GM21447 (cell line): ENCODE measurements at regions not wholly inside any gene's neighbourhood (a gene's known extent, or its start where the extent isn't known, plus 50 kb on each side); places are given as distances from the start of the nearest gene placed in this dataset.
"Not testable (repeated sequence)": the region's sequence is repeated elsewhere in the genome, so short reads cannot be mapped to it uniquely, and the experiment has no call there.

Source experiments
- ATAC-seq: cut with Tn5 transposase; IDR thresholded peaks from one replicate; pipeline ENCODE4 v1.9.1; 2021; ENCODE audit not compliant: unreplicated experiment

DNA sequence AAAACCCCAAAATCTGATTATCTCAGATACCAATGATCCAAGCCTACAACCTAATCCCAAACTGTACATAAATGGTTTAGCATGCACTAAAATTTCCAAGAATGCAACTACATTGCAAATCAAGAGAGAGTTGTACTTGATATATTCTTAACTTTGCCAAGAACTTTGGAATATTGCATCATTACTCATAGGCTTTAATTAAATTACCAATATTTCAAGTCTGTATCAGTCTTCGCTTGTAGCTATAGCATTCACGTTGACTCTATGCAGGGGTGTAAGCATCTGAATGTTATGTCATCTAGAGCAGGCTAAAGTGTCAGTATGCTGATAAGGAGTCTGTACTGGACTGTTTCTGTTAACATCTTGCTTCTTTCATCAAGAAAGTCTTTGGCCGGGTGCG lies 56.3 kb downstream of the FOXI3 start:
- no peak for ATAC-seq

- ATAC-seq = no peak
Measured at GRCh38 chr2:88377641-88377991, 74.9 kb downstream of the FOXI3 start.

- no peak for ATAC-seq
Measured at GRCh38 chr2:88372042-88372441, 80.5 kb downstream of the FOXI3 start.

DNA sequence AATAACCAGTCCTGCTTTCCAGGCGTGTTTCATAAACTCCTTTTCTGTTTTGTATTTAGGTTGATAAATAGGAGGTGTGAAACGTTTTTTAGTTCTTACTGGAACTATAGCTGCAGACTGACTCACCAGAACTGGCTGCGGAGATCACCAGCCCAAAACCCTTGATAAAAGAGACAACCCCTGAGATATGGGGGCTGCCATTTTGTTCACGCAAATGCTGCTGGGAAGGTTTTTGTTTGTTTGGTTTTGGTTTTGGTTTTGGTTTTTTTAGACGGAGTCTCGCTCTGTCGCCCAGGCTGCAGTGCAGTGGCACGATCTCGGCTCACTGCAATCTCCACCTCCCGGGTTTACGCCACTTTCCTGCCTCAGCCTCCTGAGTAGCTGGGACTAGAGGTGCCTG lies 87.1 kb downstream of the FOXI3 start:
- ATAC-seq = not testable (repeated sequence)

- ATAC-seq = no peak
Measured at GRCh38 chr2:88355486-88355885, 97.0 kb downstream of the FOXI3 start.

- no peak for ATAC-seq
Measured at GRCh38 chr2:88351249-88351601, 101.3 kb downstream of the FOXI3 start.

DNA sequence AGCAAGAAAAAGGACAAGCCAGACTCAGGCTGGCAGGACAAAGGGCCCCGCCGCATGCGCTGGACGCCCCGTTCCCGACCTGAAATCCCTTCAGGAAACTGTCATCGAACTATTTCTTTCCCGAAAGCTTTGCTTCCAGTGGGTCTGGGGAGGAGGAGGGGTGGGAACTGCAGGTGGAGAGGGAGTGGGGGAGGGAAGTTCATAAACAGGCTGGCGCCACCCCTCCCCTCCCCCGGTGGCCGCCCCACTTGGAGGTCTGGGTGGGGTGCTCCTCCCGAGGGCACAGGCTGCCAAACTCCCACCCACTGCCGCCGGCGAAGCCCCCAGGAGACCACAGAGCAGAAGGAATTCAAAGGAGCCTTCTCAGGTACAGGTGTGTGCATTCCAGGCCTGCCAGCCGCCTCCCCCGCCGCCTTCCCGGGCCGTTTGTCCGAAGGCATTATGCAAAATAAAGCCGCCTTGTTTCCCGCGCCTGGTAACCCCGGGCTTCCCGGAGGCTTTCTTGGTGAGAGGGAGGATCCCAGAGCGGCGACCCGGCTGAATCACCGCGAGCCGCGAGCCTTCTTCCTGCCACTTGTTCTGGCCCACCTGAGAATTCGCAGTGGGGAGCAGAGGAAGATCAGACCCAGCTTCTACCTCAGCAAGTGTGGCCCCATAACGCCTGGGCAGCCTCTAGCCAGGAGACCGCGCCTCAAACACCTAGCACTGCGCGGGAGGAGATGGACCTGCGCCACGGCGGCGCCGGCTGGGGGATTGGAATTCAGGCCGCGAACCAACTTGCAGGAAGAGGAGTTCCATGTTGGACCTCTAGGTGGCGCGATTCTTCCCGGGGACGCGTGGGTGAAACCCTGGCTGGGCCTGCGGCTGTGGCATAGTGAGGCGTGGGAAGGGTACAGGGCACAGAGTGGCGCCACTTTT lies 101.9 kb downstream of the FOXI3 start:
- ATAC-seq = no peak

- ATAC-seq = no peak
Measured at GRCh38 chr2:88345842-88346241, 106.7 kb downstream of the FOXI3 start.

DNA sequence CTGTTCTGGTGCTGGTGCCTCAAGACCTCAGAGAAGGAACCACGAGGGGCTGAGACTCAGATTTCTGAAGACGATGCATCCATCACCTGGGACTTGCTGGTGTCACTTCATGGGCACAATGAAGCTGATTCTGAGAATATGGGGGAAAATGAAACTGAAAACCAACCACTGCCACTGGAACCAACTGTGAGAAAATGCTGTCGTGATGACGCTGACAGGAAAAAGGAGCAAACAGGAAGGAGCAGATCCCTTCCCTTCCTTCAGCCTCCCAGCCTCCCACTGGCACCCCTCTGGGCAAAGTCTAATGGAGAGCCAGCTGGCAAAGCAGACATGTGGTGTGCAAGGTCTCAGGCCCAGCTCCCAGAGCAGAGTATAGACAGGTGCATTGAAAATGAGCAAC lies 109.7 kb downstream of the FOXI3 start:
- ATAC-seq = no peak

DNA sequence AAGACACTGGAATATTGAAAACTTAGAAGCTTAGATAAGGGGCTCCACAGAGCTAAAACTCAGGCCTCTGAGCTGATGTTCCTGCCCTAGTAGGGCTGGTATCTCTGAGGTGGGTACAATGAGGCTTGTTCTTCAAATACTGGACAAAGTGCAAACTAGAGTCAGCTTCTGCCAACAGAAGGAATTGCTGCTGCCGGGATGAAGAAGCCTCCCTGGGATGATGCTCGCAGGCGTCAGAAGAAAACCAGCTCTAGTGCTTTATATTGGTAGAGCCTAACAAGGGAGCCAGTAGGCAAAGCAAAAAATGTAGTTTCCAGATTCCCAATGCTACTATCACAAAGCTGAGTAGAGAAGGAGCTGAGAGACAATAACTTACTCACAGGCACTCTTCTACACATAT lies 118.1 kb downstream of the FOXI3 start:
- ATAC-seq = no peak

- no peak for ATAC-seq
Measured at GRCh38 chr2:88331239-88331638, 121.3 kb downstream of the FOXI3 start.

DNA sequence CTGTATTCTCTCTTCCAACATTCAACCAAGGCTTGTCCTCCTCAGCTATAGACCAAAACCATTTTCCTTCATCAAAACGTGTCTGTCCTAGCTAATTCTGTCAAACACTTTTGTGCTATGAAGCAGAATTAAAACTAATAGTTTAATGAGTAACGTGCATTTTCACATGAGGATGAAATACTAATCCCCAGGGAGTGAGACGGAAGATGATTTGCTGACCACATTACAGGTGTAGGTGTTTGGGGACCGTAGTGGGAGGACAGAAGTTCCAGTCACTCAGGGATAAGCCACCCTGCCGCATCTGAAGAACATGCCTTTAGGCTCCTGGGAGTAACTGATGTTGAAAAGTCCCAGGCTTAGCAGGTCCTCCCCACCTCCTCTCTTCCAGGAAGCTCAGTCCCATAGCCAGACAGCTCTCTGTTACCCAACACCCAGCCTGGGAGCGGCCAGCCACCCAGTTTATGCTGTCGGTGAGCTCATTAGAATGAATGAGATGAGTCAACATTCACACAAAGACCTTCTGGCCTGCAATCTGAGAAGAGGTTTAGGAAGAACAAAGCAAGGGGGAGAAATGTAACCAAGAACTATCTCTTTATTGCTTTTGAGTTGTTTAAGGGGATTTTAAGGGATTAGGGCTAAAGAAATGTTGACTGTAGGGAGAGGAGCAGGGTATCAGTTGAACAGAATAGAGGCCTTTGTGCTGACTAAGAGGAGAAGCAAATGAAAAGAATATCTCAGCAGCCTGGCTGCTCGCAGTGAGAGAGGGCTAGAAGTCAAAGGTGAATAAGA lies 122.5 kb downstream of the FOXI3 start:
- ATAC-seq = peak; percentile 93

GRCh38 chr2:88321449-88322248 lies 130.8 kb downstream of the FOXI3 start:
- no peak for ATAC-seq

DNA sequence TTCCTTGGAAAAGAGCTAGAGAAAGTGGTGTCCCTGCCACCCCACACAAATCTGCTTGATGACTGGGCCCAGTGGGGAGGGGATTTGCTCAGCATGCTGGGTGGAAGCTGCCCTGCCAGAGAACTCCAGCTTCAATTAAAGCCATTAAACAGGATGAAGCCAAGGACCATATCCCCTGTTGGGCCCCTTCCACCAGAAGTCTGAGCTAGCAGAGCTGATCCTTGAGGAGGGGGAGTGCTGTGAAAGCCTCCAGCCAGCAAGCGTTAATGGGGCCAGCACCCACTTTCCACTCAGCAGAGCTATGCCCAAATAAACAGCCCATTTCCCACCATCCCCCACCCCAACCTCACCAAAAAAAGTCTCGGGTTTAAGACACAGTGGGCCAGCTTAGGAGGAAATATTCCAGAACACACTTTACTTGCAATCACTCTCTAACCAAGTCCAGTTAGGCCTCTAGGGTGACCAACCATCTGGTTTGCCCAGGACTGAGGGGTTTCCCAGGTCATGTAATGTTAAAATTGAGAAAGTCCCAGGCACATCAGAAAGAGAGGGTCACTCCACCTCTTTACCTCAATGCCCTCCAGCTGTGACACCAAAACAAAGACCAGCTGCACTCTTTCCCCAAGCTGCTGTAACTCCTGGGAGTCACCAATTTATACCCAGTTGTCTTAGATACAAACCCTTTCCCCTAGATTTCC lies 132.3 kb downstream of the FOXI3 start:
- no peak for ATAC-seq

GRCh38 chr2:88318956-88319330 lies 133.6 kb downstream of the FOXI3 start:
- ATAC-seq = no peak

DNA sequence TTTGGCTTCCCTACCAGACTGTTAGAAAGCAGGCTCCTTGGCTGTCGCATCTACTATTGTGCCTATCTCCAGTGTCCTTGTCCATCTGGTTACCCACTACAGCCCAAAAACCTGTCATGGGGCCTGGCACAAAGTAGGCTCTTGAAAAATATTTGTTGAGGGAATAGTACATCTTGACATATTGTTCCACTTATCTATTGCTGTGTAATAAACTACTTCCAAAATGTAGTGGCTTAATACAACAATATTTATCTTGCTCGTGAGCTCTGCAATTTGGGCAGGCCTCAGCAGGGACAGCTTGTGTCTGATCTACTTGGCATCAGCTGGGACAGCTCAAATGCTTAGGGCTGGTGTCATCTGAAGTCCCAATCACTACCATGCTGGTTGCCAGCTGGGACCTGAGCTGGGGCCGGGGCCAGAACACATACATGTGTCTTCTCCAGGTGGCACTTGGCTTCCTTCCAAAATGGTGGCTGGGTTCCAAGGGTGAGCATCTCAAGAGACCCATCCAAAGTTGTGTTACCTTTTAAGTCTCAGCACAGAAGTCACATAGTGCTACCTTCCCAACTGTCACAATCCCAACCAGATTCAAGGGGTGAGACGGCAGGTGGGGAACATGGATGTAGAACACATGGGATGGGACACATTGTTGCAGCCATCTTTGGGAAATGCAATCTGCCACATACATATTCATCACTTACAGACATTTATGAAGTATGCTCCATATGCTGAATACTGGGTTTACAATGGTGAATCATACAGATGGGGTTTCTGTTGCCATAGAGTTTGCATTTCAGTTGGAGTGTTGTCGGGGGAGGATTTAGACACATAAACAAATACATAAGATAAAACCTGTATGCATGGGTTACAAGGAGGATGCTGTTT lies 134.2 kb downstream of the FOXI3 start:
- ATAC-seq = no peak

DNA sequence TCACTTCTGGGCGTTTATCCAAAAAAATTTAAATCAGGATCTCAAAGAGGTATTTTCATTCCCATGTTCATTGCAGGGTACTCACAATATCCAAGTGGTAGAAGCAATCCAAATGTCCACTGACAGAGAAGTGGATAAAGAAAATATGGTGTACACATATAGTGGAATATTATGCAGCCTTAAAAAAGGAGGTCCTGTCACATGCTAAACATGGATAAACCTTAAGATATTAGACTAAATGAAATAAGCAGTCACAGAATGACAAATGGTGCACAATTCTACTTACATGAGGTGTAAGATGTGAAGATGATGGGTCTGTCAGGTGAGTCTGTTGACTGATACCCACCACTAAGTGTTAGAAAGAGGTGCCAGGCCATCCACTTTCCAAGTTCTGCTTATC lies 140.6 kb downstream of the THNSL2 start:
- ATAC-seq = no peak

DNA sequence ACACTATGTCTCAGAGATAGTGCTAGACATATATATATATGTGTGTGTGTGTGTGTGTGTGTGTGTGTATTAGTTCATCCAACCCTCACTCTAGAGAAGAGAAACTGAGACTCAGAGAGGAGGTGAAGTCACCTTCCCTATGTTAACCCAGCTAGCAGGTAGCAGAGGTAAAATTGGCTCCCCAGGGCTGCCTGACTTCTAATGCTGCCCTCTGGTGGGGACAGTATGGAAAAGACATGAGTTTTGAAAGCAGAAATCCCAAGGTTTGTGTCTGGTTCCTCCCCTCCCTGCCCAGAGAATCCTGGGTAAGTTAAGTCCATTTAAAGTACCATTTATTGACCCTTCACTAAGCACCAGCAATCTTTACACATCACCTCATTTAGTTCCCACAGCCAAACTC lies 137.7 kb downstream of the THNSL2 start:
- ATAC-seq = no peak

DNA sequence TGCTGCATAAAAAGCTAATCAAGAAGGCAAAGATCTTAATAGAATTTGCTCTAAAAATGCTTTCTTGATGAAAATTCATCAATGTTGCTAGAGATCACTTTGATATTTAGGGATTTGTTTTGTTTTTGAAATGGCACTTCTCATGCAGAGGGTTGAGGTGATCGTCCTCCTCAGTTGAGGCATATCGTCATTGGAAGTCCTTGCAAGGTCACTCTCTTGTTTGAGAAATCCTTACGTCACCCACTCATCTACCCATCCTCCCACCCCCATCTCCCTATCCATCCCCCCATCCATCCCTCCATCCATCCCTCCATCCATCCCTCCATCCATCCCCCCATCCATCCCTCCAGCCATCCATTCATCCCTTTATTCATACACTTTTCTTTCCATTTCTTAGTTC lies 133.7 kb downstream of the THNSL2 start:
- no peak for ATAC-seq

- ATAC-seq = no peak
Measured at GRCh38 chr2:88296247-88296646, 126.1 kb downstream of the THNSL2 start.
